Activated effector memory CD4-positive, alpha-beta T cell treated with Interleukin-2 at 50 U/mL for 16 hours (primary cell): ENCODE measurements at regions not wholly inside any gene's neighbourhood (a gene's known extent, or its start where the extent isn't known, plus 50 kb on each side); places are given as distances from the start of the nearest gene placed in this dataset.

Experiments used
- DNase-seq: peaks from one replicate; pipeline ENCODE4 v3.0.0-alpha.2; 2020

GRCh38 chr1:244352156-244352830 is 99.4 kb downstream of the ADSS2 start:
- no peak for DNase-seq

- DNase-seq: no peak
Observed at GRCh38 chr1:244353551-244354091, 98.1 kb downstream of the ADSS2 start.

GRCh38 chr1:244354810-244355278 is 96.9 kb downstream of the ADSS2 start:
- DNase-seq: no peak

- no peak for DNase-seq
Observed at GRCh38 chr1:244356376-244356775, 95.3 kb downstream of the ADSS2 start.
